CD4-positive, alpha-beta T cell treated with Interleukin-17A for 1 hour (primary cell): ENCODE measurements at regions not wholly inside any gene's neighbourhood (a gene's known extent, or its start where the extent isn't known, plus 50 kb on each side); places are given as distances from the start of the nearest gene placed in this dataset.

Experiments
- DNase-seq: peaks from one replicate; pipeline ENCODE4 v3.0.0-alpha.2; 2020

DNA sequence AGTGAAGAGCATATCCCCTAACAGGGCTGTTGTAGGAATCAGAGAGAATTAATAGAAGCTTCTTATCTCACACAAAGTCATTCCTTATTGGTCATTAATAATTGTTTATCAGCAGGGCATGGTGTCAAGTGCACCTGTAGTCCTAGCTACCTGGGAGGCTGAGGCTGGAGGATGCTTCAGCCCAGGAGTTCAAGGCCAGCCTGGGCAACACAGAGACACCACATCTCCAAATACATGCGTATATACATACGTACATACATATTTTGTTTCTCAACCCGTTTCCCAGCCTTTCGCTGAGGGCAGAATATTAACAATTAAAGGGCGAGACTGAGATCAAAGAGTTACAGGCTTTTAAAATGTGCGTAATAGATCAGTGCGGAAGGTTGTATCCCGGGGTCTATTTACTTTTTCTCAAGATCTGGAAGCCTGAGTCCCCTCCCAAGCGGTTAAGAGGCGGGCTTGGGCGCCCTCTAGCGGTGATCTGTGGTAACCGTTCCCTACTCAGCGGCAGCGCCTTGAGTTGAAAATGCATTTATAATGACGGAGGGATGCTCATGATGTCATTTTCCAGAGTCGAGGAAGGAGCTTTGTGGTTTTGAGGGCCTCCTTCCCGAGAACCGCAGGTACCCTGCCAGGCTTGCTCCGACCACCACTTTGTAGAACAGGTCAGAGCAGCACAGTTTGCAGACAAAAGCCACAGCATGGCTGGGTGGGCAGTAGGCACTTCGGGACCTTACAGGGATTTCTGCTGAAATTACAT lies 169.6 kb upstream of the GPR12 start:
- DNase-seq = peak; percentile 58

DNA sequence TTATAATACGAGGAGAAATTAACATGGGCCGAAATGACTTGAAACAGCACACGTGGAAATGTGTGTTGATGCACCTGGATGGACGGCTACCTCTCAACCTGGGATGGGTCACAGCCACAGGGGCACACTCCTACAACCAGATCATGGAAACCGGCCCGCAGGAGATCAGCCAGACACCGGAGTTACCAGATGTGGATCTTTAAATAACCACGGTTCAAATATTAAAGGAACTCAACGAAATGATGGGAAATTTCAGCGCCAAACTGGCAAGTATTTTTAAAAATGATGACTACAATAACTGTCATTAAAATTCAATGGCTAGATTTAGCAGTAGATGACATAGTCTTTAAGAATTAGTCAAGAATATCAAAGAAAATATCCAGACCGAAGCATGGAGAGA lies 166.9 kb upstream of the GPR12 start:
- DNase-seq = no peak

DNA sequence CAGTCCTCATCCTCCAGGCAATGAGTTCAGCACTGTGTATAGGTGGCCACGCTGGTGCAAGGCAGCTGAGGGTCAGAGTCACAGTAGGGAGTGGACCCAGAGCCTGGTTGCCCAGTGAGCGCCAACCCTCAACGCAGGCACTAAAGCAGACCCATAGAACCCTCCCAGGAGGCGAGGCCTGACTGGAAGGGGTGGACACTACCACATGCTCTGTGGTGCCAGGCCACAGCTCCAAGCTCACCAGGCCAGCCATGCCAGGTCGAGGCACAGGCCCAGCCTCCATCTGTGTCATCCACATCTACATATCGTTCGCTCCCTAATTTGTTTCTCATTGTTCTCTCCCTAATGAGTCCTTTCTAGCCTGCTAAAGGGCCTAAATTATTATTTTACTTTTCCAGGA lies 165.8 kb upstream of the GPR12 start:
- DNase-seq = no peak

DNA sequence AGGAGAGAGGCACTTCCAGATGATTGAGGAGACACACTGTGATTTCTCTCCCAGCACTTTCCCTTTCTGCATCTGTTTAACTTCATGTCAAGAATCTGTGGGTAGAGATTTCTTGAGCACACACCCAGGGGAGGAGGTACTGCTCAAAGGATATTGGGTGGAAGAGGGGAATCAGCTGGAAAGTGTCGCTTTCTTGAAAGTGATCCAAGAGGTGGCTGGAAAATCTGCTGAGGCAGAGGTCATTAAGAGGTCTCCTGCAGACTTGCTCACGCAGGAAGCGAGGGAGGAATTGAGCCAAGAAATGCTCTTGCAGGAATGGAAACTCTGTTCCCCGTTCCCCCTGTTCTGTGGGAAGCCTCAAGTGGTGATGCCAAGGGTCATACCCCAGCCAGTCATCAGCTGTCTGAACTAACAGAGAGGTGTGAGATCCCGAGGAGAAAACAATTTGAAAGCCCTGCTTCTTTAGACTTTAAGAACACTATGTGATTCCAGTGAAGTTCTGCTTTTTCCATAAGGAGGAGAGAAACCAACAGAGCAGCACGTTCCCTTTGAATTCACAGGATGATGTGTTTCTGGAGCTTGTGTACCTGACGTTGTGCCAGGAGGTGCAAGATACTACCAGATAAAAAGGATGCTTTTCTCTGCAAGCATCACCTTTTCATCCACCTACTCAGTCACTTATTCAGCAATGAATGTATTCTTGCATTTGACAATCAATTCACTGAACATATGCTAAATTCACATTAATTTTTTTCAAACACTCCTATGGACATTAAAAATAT lies 163.4 kb upstream of the GPR12 start:
- DNase-seq = no peak

DNA sequence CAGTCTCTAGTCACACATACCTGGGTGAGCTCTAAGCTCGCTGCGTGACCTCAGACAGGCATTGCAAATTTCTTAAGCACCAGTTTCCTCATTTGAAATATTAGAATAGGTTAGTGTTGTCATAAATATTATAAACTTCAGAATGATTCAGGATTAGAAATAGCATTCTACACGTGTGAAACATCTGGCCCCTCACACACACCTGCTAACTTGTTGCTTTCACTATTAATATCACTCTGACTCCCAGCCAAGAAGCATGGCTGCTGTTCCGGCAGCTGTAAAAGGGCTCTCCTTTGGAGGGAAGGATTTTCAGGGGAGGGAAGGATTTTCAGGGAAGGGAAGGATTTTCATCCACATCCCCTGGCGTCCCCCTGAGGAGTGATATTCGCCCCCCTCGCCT lies 161.3 kb upstream of the GPR12 start:
- DNase-seq = no peak

DNA sequence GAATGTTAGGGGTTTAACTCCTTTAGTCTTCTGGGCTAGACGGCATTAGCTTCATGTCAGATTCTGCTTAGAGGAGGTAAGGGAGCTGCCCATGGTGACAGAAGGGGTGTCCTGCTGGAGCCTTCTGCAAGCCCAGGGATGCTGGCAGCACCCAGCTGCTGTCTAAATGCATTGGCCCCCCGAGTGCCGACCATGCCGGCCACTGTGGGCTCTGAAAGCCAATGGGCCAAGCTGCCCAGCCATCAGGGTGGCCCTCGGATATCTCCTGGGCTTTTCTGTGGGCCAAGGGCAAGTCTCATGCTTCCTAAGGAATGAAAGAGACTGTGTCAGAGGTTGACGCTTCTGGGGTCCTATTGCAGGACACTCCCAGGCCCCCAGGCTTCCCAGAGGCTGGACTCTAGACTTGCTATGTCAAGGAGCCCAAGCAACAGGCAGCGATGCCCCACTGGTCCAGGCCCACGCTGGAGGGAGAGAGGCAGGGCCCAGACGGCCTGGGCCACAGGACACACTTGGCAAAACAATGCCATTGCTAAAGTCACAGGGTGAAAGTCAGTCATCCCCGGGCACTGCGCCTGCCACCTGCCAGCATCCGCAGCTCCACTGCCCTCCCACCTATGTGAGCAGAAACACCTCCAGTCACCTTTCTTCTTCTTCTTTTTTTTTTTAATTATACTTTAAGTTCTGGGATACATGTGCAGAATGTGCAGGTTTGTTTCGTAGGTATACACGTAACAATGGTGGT lies 160.2 kb upstream of the GPR12 start:
- DNase-seq = no peak

DNA sequence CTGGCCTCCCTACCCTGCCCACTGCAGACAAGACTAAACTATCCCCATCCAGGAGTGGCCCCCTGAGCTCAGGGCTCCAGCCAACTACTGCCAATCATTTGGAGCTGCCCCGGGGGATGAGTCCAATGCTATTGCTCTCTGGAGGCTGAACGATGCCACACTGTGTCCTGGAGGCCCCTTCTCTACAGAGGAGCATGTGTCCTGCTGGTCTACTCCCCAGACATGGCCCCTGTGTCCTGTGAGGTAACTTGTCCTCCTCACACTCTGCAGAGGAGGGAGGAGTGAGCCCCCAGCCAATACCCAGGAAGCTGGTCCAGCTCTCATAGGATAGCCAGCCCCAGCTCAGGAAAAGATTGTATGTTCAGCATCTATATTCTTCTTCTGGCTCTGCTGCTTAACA lies 159.1 kb upstream of the GPR12 start:
- no peak for DNase-seq

DNA sequence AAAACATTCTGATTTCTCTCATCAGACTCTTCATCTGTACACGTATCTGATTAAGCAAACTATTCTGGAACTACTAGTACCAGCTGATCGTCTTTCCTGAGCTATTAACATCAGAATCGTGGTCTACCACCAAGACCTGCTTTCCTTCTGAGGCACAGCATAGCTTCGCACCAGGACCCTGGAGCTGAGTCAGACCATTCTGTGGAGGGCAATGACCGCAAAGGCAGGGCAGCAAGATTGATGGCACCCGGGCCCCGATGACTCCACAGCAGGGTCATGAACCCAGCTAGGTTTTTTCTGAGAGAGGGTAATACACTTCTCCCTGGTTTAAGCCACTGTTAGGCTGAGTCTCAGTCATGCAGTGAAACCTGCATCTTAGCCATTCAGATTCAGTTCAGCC lies 158.7 kb upstream of the GPR12 start:
- no peak for DNase-seq

DNA sequence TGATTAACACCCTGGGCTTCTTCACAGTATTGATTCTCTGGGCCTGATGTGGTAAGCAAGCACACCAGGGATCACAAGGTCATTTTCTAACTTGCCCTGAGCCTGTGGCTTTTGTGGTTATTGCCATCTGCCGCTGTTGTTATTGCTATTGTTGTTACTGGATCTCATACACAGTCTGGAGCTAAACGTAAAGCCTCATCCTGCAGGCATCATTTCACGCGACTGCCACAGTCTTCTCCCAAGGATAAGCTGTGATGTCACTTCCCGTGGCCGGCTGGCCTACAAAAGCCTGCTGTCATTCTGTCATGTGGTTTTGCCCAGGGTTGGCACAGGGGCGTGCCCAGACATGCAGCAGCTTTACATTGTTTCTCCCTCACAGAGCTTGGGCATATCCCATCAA lies 154.0 kb upstream of the GPR12 start:
- no peak for DNase-seq

DNA sequence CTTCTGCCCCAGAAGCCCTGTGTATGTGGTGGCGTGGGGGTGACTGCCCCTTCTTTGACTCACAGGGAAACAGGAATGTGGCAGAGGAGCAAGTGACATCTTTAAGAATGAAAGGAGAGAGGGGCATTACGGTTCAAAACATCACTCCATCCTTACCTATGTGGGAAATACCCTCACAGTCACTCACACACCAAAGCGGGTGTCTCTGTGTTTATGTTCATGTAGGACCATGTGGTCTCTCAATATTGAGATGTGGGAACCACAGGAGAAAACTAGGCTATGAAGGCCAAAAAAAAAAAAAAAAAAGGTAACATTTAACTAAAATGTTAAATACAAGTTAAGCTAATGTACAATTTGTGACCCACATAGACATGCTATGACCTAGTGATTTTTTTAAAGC lies 153.6 kb upstream of the GPR12 start:
- DNase-seq = no peak

DNA sequence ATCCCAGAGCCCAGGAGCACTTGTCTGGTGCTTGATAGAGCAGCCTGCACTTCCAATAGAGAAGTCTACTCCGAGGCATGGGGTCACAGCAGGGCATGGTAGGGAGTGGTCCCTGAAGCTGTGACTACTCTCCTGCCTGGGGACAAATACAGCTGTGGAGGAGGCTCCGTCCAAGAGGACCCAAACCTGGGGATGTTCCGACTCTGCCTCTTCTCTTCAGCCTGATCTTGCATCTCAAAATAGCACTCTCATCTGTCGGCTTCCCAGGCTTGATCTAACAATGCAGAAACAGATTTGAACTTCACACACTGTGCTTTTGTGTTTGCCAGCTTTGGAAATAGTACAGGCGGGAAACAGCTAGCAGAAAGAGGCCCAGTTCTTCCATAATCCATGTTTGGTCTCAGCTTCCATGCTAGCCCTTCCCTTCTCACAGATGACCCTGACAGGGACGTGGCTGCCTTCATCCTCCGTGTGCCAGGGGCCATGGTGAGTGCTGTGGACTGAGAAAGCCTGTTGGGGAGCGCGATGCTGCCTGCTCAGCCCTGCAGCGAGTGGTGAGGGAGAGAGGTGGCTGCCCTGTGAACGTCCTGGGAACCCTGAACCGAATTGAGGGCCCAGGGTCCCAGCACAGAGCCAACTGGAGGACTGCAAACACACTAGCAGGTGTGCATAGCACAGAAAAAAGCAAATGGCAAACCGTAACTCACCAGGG lies 150.3 kb upstream of the GPR12 start:
- no peak for DNase-seq

DNA sequence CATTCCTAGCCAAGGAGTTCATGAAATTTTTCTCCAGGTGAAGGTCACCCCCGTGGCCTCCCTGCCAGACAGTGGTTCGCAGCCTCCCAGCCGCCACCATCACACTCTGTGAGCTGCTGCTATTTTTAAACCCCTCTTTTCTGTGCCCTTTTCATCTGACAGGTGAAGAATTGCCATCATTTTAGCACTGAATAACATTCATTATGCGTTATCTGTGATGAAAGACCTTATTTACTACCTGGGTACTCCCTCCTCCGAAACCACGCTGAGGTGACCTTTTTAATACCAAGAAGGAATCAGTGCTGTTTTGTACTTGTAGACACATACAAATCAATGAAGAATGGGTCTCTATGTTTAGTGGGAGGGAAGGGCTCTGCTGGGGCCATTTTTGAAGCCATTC lies 148.9 kb upstream of the GPR12 start:
- no peak for DNase-seq

DNA sequence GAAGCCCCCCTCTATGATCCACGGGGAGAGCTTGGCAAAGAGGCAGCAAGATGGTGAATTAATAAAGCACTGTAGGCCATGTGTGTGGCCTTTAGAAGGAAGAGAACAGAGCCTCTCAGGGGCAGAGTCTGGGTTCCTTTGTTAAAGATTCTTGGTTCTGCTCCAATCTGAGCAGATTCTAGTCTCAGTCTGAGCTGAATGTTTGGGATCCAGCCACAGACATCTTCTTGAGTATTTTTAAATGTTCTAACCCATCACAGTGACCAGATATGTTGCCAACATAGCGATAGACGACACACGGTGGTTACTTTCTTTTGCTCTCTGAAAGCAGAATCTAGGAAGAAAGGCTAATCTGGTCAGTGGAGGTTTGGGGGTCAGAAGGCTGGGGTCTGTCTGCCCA lies 147.5 kb upstream of the GPR12 start:
- DNase-seq = no peak

DNA sequence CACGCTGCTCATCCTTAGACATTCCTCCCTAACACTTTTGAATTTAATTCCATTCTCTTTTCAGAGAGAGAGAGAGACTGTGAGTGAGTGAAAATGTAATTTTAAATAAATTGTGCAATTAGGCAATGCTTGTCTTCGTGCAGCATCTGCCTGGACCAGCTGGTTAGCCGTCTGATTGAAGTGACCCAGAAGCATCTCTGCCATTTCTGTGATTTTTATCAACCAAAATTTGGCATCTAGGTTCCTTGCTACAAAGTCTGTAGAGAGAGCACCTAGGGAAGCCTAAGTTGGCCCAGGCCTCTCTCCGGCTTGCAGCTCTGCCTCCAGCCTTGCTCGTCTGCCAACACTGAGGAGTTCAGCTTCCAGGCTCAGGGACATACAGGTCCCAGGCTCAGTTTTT lies 138.6 kb upstream of the GPR12 start:
- no peak for DNase-seq

DNA sequence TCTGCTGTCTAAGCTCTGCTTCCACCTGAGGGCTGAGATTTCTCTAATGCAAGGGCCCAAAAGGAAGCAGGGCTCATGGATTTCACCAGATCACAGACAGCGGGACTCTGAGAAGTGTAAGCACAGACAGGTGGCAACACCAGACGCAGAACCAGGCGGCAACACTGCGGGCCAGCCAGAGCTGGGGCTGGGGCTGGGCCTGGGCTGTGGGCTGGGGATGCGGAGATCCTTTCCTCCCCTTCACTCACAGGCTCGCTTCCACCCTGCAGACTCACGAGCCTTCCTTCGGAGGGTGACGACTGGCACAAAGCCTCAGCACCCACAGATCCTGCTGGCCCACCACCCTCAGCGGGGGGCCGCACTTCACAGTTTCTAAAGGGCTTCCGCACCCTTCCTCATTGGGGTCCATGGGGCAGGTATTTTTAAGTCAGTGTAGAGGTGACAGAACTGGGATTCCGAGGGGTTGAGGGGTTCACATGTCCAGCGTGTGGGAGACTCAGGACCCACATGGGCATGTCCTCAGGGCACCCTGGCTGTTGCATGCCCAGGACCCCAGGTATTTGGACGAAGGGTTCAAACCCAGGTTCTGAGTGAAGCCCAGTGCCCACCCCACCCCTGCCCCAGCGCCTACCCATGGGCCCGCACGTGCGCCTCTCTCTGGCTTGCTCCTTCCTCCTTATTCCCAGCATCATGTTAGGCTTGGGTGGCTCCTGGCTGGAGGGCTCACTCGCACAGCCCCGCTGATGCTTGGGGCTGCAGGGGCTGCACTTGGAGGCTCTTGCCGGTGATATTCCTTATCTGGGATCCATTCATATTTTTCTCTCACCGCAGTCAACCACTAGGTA lies 137.3 kb upstream of the GPR12 start:
- no peak for DNase-seq

DNA sequence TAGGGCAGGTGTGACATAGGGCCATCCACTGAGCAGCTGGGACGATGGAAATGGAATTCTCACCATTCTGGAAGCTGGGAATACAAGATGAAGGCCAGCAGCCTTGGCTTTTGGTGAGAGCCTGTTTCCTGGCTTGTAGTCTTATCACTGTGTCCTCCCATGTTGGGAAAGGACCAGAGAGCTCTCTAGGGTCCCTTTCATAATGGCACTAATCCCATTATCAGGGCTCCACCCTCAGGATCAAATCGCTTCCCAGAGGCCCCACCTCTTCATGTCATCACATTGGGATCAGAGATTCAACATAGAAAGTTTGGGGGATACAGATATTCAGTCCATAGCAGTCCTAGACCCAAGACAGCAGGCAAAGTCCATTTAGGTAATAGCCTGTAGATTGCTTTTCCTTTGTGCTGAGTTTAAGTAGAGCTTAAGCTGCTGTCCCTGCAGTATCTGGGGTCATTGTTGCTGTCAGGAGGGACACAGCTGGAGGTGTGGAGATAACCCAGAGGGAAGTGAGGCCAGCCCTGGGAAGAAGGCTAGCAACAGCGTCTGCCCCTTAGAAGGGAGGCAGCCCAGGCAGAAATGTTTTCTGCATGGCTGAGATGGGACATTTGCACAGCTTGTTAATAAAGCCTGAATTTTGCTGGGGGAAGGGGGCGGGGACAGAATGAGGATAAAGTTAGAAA lies 136.5 kb upstream of the GPR12 start:
- DNase-seq = no peak

DNA sequence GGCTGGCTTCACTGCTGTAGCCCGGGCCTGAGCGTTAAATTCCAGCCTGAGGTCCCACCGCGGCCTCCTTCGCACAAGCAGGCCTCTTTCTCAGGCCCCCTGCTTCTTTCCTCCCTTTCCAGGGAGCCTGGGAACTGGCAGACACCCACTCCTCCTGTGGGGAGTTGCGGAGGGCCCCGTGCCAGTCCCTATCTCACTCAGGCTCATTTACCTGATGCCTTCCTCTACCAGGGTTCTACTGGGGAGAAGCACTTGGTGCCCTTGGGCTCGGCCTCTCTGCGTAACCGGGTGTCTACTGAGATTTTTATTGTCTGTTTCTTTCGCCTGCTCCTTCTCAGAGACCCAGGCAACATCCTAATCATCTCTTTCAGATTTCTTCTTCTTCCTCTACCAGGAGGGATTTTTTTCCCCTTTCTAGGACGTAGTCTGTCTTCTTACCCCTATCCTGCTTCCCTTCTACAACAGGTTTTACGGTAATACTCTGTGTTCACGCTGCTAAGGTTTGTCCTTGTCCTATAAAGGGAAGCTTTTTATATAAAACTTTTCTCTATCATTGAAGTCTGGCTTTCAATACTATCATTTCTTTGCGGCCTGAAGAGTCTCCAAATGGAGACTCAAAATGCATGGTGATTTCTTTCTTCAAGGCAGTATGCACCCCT lies 135.4 kb upstream of the GPR12 start:
- no peak for DNase-seq

DNA sequence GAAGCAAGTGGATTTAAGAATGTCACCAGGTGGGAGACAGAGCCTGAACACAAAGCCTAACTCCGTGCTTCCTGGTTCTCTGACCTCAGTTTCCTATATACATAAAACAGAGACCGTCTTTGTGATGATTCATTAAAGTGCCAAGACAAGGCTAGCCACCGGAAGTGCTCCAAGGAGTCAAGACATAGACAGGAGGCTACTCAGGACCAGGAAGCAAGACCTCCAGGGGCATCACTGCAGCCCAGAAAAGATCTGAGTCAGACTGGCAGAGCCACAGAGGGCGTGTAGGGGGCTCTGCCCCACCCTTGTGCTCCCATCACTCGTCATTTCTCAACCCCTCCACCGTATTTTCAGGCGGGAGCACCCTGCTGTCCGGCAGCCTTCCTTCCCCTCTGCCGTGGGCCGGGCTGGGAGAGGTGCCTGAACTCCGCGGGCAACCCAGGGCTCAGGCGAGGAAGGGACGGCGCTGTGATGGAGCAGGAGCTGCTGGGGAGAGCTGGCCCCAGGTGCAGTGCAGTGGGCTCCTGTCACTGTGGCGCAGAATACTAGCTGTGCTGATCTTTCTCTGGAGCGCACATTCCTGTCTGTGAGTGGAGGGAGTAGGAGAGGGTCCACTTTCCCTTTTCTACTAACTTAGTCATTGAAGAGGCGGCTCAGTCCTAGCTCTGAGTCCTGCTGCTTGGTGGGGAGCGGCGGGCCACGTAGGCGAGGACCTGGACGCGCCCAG lies 134.7 kb upstream of the GPR12 start:
- DNase-seq = no peak

DNA sequence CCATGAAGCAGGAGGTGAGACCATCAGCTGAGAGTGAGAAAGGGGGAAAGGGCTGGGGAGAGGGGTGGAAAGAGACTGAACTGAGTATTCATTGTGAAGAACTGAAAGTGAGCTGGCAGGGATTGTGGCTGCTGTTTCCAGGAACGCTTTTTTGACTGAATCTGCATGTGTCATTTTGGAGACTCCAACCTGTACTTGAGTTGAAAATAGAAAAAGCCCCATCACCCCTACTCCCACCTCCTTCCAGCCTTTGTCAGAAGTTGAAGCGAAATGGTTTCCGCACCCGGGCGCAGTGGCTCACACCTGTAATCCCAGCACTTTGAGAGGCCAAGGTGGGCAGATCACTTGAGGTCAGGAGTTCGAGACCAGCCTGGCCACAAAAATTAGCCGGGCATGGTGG lies 128.0 kb upstream of the GPR12 start:
- DNase-seq = no peak

DNA sequence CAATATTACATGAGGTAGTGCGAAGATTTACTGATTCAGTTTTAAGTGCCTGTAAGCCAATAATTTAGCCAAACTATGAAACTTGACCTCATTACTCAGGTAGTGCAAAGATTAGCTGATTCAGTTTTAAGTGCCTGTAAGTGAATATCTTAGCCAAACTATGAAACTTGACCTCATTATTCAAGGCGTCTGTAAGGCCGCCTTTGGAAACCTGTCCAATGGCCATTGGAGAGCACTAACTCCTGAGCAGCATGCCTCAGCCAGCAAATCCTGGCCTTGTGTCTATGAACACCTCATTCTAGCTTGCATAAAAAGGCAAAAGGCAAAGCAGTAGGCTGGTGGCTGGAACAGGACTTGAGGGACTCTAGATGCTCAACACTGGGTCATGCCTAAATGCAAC lies 127.0 kb upstream of the GPR12 start:
- DNase-seq = no peak
